Endodermal cell (in vitro differentiated cells): ENCODE measurements at regions not wholly inside any gene's neighbourhood (a gene's known extent, or its start where the extent isn't known, plus 50 kb on each side); places are given as distances from the start of the nearest gene placed in this dataset.

ENCODE experiments used
- DNase-seq: peaks from one replicate; pipeline ENCODE4 v3.0.0-alpha.2; 2017
- H3K27ac ChIP-seq: 2 replicates; pipeline ENCODE4 v1.5.1; 2013; ENCODE audit warnings: mild to moderate bottlenecking, low read depth, low read length, moderate library complexity
- H3K27me3 ChIP-seq: 2 replicates; pipeline ENCODE4 v1.6.1; 2013; ENCODE audit warnings: mild to moderate bottlenecking, low read length, moderate library complexity; ENCODE audit not compliant: insufficient read depth, control insufficient read depth, poor library complexity, severe bottlenecking
- H3K36me3 ChIP-seq: 2 replicates; pipeline ENCODE4 v1.7.0; 2013; ENCODE audit warnings: mild to moderate bottlenecking, low read length, moderate library complexity; ENCODE audit not compliant: control insufficient read depth, insufficient read depth
- H3K4me1 ChIP-seq: one replicate; pipeline ENCODE4 v1.7.0; 2013; ENCODE audit warnings: low read length; ENCODE audit not compliant: control insufficient read depth, insufficient read depth
- H3K4me3 ChIP-seq: 2 replicates; pipeline ENCODE4 v1.5.1; 2013; ENCODE audit warnings: mild to moderate bottlenecking, low read length, moderate library complexity
- H3K9ac ChIP-seq: 2 replicates; pipeline ENCODE4 v1.6.1; 2013; ENCODE audit warnings: mild to moderate bottlenecking, low read length, moderate library complexity; ENCODE audit not compliant: poor library complexity, severe bottlenecking; ENCODE audit errors: extremely low read depth
- H3K9me3 ChIP-seq: 2 replicates; pipeline ENCODE4 v1.6.1; 2013; ENCODE audit warnings: mild to moderate bottlenecking, low read length, moderate library complexity; ENCODE audit not compliant: control insufficient read depth
- H3K27ac Mint-ChIP-seq: 2 replicates; pipeline ENCODE4 v1.8.0; 2020; ENCODE audit warnings: mixed read lengths
- H3K27me3 Mint-ChIP-seq: 2 replicates; pipeline ENCODE4 v1.8.0; 2021; ENCODE audit warnings: mild to moderate bottlenecking, mixed read lengths; ENCODE audit not compliant: insufficient read depth
- H3K36me3 Mint-ChIP-seq: 2 replicates; pipeline ENCODE4 v1.8.0; 2020; ENCODE audit warnings: low read depth, mixed read lengths
- H3K4me1 Mint-ChIP-seq: 2 replicates; pipeline ENCODE4 v1.8.0; 2020; ENCODE audit warnings: mixed read lengths
- H3K4me3 Mint-ChIP-seq: 2 replicates; pipeline ENCODE4 v1.8.0; 2020; ENCODE audit warnings: mild to moderate bottlenecking, moderate library complexity, mixed read lengths
- H3K9me3 Mint-ChIP-seq: 2 replicates; pipeline ENCODE4 v1.8.0; 2020; ENCODE audit warnings: mild to moderate bottlenecking, mixed read lengths
- WGBS, 2 experiments: methylation state at CpG; one replicate each; pipeline versions ENCODE4 v1.1.5 to v1.1.7; 2013; ENCODE audit warnings: missing lambda C conversion rate in 2 of 2, mixed read lengths in 1 of 2; ENCODE audit not compliant: insufficient coverage in 1 of 2, insufficient read length in 1 of 2; 5-methylcytosine and 5-hydroxymethylcytosine counted together
- TF ChIP-seq, protein P1 (sequence below): fragments of 200-600 bp; sonication (generic); conservative IDR thresholded peaks from 2 replicates; pipeline ENCODE4 v1.5.0; 2021; ENCODE audit warnings: antibody characterized with exemption, mild to moderate bottlenecking

GRCh38 chr12:126830778-126831680, 1435.9 kb upstream of the TMEM132C start:
- 100% methylated on average over 2 of the region's 2 CpGs; no CpG with 5 or more reads in 1 of the 2 experiments for WGBS, 2 experiments
- no peak overlapping the region for H3K27ac Mint-ChIP-seq

GRCh38 chr12:126837697-126838096, 1429.3 kb upstream of the TMEM132C start:
- WGBS, 2 experiments, result 77% methylated on average over 2 of the region's 2 CpGs; no CpG with 5 or more reads in 1 of the 2 experiments
- Histone ChIP-seq H3K27ac (no peak overlapping the region), H3K36me3 (no peaks in the 10 kb centered on the region), H3K4me3 (peak overlapping the region; percentile 26), H3K4me1 (no peaks in the 10 kb centered on the region), H3K27me3 (no peaks in the 10 kb centered on the region), H3K9me3 (peaks cover 74% of the 10 kb centered on the region), H3K9ac (no peak overlapping the region)
- H3K27ac Mint-ChIP-seq, result no peak overlapping the region
- peaks cover 53% of the 10 kb centered on the region for H3K9me3 Mint-ChIP-seq
- H3K27me3 Mint-ChIP-seq, result peaks cover 6% of the 10 kb centered on the region
- peaks cover under 1% of the 10 kb centered on the region for H3K36me3 Mint-ChIP-seq
- no peak overlapping the region for H3K4me3 Mint-ChIP-seq
- TF ChIP-seq, protein P1, sequence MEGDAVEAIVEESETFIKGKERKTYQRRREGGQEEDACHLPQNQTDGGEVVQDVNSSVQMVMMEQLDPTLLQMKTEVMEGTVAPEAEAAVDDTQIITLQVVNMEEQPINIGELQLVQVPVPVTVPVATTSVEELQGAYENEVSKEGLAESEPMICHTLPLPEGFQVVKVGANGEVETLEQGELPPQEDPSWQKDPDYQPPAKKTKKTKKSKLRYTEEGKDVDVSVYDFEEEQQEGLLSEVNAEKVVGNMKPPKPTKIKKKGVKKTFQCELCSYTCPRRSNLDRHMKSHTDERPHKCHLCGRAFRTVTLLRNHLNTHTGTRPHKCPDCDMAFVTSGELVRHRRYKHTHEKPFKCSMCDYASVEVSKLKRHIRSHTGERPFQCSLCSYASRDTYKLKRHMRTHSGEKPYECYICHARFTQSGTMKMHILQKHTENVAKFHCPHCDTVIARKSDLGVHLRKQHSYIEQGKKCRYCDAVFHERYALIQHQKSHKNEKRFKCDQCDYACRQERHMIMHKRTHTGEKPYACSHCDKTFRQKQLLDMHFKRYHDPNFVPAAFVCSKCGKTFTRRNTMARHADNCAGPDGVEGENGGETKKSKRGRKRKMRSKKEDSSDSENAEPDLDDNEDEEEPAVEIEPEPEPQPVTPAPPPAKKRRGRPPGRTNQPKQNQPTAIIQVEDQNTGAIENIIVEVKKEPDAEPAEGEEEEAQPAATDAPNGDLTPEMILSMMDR, result no peak
- DNase-seq, result no peak
- H3K4me1 Mint-ChIP-seq, result no peaks in the 10 kb centered on the region

More at GRCh38 chr12:126830778-126831680, 1435.9 kb upstream of the TMEM132C start:
- TF ChIP-seq, protein P1, result no peak
- no peak for DNase-seq
- H3K4me1 ChIP-seq, result no peaks in the 10 kb centered on the region
- no peak overlapping the region for H3K4me3 Mint-ChIP-seq
- peaks cover 35% of the 10 kb centered on the region for H3K9me3 Mint-ChIP-seq
- H3K9ac ChIP-seq, result no peak overlapping the region
- no peaks in the 10 kb centered on the region for H3K4me1 Mint-ChIP-seq
- H3K36me3 Mint-ChIP-seq, result peaks cover 1% of the 10 kb centered on the region
- peaks cover 23% of the 10 kb centered on the region for H3K27me3 ChIP-seq
- H3K9me3 ChIP-seq, result peaks cover 50% of the 10 kb centered on the region
- no peak overlapping the region for H3K27ac ChIP-seq
- H3K36me3 ChIP-seq, result no peaks in the 10 kb centered on the region
- H3K4me3 ChIP-seq, result no peak overlapping the region
- peaks cover 50% of the 10 kb centered on the region for H3K27me3 Mint-ChIP-seq

DNA sequence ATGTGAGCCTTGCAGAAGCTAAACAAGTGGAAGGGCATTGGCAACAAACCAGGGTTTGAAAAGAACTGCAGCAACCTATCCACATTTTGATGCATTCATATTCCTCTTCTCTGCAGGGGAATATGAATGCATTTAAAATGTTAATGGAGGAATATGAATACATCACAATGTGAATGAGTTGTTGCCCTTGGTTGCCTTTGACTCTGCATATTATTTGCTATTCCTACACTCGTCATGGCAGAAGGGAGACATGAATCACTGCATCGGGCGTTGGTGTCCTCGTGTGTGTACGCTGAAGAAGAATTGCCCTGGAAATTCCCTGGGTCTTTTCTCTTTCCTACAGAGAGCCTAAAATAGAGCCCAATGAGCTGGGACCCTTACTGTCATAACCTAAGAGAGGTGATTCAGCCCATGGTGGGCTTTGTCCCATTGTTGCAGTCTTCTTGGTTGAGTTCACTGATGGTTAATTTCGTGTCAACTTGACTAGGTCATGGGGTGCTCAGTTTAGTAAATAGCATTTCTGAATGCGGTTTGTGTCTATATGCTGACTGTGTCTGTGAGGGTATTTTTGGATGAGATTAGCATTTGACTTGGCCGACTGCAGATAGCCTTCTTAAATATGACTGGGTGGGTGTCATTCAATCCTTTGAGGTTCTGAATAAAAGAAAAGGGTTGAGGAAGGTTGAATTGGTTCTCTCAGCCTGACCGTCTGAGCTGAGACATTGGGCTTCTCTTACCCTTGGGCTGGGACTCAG, 1422.9 kb upstream of the TMEM132C start:
- Histone ChIP-seq H3K27ac (no peak overlapping the region), H3K4me1 (no peaks in the 10 kb centered on the region), H3K9ac (no peak overlapping the region), H3K4me3 (no peak overlapping the region), H3K9me3 (peaks cover 20% of the 10 kb centered on the region), H3K27me3 (no peaks in the 10 kb centered on the region), H3K36me3 (no peaks in the 10 kb centered on the region)
- DNase-seq, result no peak
- WGBS, 2 experiments, result 75 to 77% methylated on average over 9 of the region's 9 CpGs
- H3K27ac Mint-ChIP-seq, result no peak overlapping the region
- TF ChIP-seq, protein P1, result no peak
- H3K4me1 Mint-ChIP-seq, result peaks cover 16% of the 10 kb centered on the region
- no peaks in the 10 kb centered on the region for H3K9me3 Mint-ChIP-seq
- H3K36me3 Mint-ChIP-seq, result no peaks in the 10 kb centered on the region
- no peaks in the 10 kb centered on the region for H3K27me3 Mint-ChIP-seq
- no peak overlapping the region for H3K4me3 Mint-ChIP-seq
